HG03064 (cell line): ENCODE measurements at regions not wholly inside any gene's neighbourhood (a gene's known extent, or its start where the extent isn't known, plus 50 kb on each side); places are given as distances from the start of the nearest gene placed in this dataset.

ENCODE experiments used
- ATAC-seq: cut with Tn5 transposase; IDR thresholded peaks from one replicate; pipeline ENCODE4 v1.9.1; 2021; ENCODE audit warnings: low read depth; ENCODE audit not compliant: unreplicated experiment

GRCh38 chr12:126506426-126507182 is 1441.4 kb downstream of the AACS start:
- no peak for ATAC-seq

GRCh38 chr12:126507231-126507630 is 1442.0 kb downstream of the AACS start:
- ATAC-seq: no peak

- ATAC-seq: no peak
Measured at GRCh38 chr12:126509572-126509971, 1444.3 kb downstream of the AACS start.

GRCh38 chr12:126510630-126511029 is 1445.4 kb downstream of the AACS start:
- ATAC-seq: no peak

- no peak for ATAC-seq
Measured at GRCh38 chr12:126512916-126513913, 1448.0 kb downstream of the AACS start.

- no peak for ATAC-seq
Measured at GRCh38 chr12:126518596-126519200, 1453.5 kb downstream of the AACS start.

- no peak for ATAC-seq
Measured at GRCh38 chr12:126519833-126520232, 1454.6 kb downstream of the AACS start.

- no peak for ATAC-seq
Measured at GRCh38 chr12:126523891-126524290, 1458.7 kb downstream of the AACS start.

GRCh38 chr12:126534495-126534894 is 1469.3 kb downstream of the AACS start:
- ATAC-seq: no peak

GRCh38 chr12:126534942-126535341 is 1469.7 kb downstream of the AACS start:
- ATAC-seq: no peak

GRCh38 chr12:126535971-126536370 is 1470.7 kb downstream of the AACS start:
- ATAC-seq: no peak

GRCh38 chr12:126537961-126538530 is 1472.8 kb downstream of the AACS start:
- no peak for ATAC-seq

- ATAC-seq: no peak
Measured at GRCh38 chr12:126538888-126539287, 1473.7 kb downstream of the AACS start.

- ATAC-seq: no peak
Measured at GRCh38 chr12:126545411-126545810, 1480.2 kb downstream of the AACS start.

- no peak for ATAC-seq
Measured at GRCh38 chr12:126547905-126548304, 1482.7 kb downstream of the AACS start.

- no peak for ATAC-seq
Measured at GRCh38 chr12:126551869-126552268, 1486.6 kb downstream of the AACS start.

GRCh38 chr12:126554625-126555024 is 1489.4 kb downstream of the AACS start:
- ATAC-seq: no peak

- ATAC-seq: no peak
Measured at GRCh38 chr12:126557659-126558058, 1492.4 kb downstream of the AACS start.

- ATAC-seq: no peak
Measured at GRCh38 chr12:126558219-126558618, 1493.0 kb downstream of the AACS start.

GRCh38 chr12:126558810-126559209 is 1493.6 kb downstream of the AACS start:
- no peak for ATAC-seq

GRCh38 chr12:126567016-126567415 is 1501.8 kb downstream of the AACS start:
- no peak for ATAC-seq
